HG03342 (cell line): ENCODE measurements at regions not wholly inside any gene's neighbourhood (a gene's known extent, or its start where the extent isn't known, plus 50 kb on each side); places are given as distances from the start of the nearest gene placed in this dataset.
"Not testable (repeated sequence)": the region's sequence is repeated elsewhere in the genome, so short reads cannot be mapped to it uniquely, and the experiment has no call there.

Source experiments
- ATAC-seq: cut with Tn5 transposase; IDR thresholded peaks from one replicate; pipeline ENCODE4 v1.9.1; 2021; ENCODE audit warnings: mild to moderate bottlenecking, moderate library complexity; ENCODE audit not compliant: unreplicated experiment

GRCh38 chr17:31686495-31686894 lies 172.5 kb downstream of the COPRS start:
- ATAC-seq, result no peak

GRCh38 chr17:31684901-31685300 lies 174.1 kb downstream of the COPRS start:
- no peak for ATAC-seq

GRCh38 chr17:31680126-31680525 lies 178.9 kb downstream of the COPRS start:
- ATAC-seq, result no peak

- ATAC-seq, result no peak
Measured at GRCh38 chr17:31679667-31680066, 179.4 kb downstream of the COPRS start.

GRCh38 chr17:31678431-31678830 lies 180.6 kb downstream of the COPRS start:
- ATAC-seq, result no peak

- ATAC-seq, result no peak
Measured at GRCh38 chr17:31677681-31678080, 181.4 kb downstream of the COPRS start.

GRCh38 chr17:31677036-31677435 lies 182.0 kb downstream of the COPRS start:
- no peak for ATAC-seq

- not testable (repeated sequence) for ATAC-seq
Measured at GRCh38 chr17:31675392-31675791, 183.7 kb downstream of the COPRS start.

- ATAC-seq, result no peak
Measured at GRCh38 chr17:31674717-31675349, 184.2 kb downstream of the COPRS start.

GRCh38 chr17:31674305-31674704 lies 184.7 kb downstream of the COPRS start:
- ATAC-seq, result no peak

- no peak for ATAC-seq
Measured at GRCh38 chr17:31673076-31673475, 186.0 kb downstream of the COPRS start.

GRCh38 chr17:31672161-31672819 lies 186.8 kb downstream of the COPRS start:
- ATAC-seq, result no peak

- ATAC-seq, result no peak
Measured at GRCh38 chr17:31663576-31663975, 195.5 kb downstream of the COPRS start.

GRCh38 chr17:31660684-31661083 lies 198.4 kb downstream of the COPRS start:
- no peak for ATAC-seq

- no peak for ATAC-seq
Measured at GRCh38 chr17:31657876-31658275, 201.2 kb downstream of the COPRS start.

- no peak for ATAC-seq
Measured at GRCh38 chr17:31654936-31655335, 204.1 kb downstream of the COPRS start.

- ATAC-seq, result no peak
Measured at GRCh38 chr17:31653691-31654090, 205.4 kb downstream of the COPRS start.

GRCh38 chr17:31650756-31651520 lies 208.1 kb downstream of the COPRS start:
- ATAC-seq, result no peak

GRCh38 chr17:31649302-31649701 lies 209.7 kb downstream of the COPRS start:
- ATAC-seq, result no peak

- no peak for ATAC-seq
Measured at GRCh38 chr17:31647661-31648060, 211.4 kb downstream of the COPRS start.

- no peak for ATAC-seq
Measured at GRCh38 chr17:31646642-31647041, 212.4 kb downstream of the COPRS start.

GRCh38 chr17:31645351-31645750 lies 213.7 kb downstream of the COPRS start:
- no peak for ATAC-seq
